IMR-90 (cell line): ENCODE measurements at regions not wholly inside any gene's neighbourhood (a gene's known extent, or its start where the extent isn't known, plus 50 kb on each side); places are given as distances from the start of the nearest gene placed in this dataset.

Experiments used
- ATAC-seq: fragments of 200-7000 bp; cut with Tn5 transposase; 2 replicates; pipeline ENCODE4 v1.9.1; 2020; ENCODE audit warnings: low read depth, mild to moderate bottlenecking, moderate library complexity
- BruUV-seq: library from RNA; stranded (reverse); fragments of 400-500 nt; replicated peaks from 2 replicates; lab custom pipeline; 2021; lab: Mats Ljungman, UMichigan
- CTCF ChIA-PET: fragments of 300-600 bp; formaldehyde crosslinking; extraction: SDS; loops from one replicate; lab custom pipeline; 2021; ENCODE audit warnings: antibody characterized with exemption; lab: Yijun Ruan, JAX
- POLR2A ChIA-PET: fragments of 300-600 bp; sonication (Branson Sonifier 250); formaldehyde crosslinking; loops from one replicate; lab custom pipeline; 2022; ENCODE audit warnings: antibody characterized with exemption; ENCODE audit not compliant: unreplicated experiment; lab: Charles Lee
- DNase-seq: peaks from one replicate; pipeline ENCODE4 v3.0.0; 2013
- H2AFZ ChIP-seq: replicated peaks from 2 replicates; pipeline ENCODE3; 2013; ENCODE audit warnings: low read length, mild to moderate bottlenecking; ENCODE audit not compliant: poor library complexity
- H2AK5ac ChIP-seq: 2 replicates; pipeline ENCODE4 v1.6.1; 2013; ENCODE audit warnings: low read depth, low read length, inconsistent platforms
- H2AK9ac ChIP-seq: replicated peaks from 2 replicates; pipeline ENCODE3; 2013; ENCODE audit warnings: mild to moderate bottlenecking, low read depth, low read length, moderate library complexity; ENCODE audit not compliant: poor library complexity
- H2BK120ac ChIP-seq: 2 replicates; pipeline ENCODE4 v1.6.1; 2013; ENCODE audit warnings: low read depth, low read length, inconsistent platforms
- H2BK15ac ChIP-seq: 3 replicates; pipeline ENCODE4 v1.6.1; 2013; ENCODE audit warnings: low read depth, low read length, inconsistent platforms
- H2BK20ac ChIP-seq: 2 replicates; pipeline ENCODE4 v1.6.1; 2013; ENCODE audit warnings: low read depth, mild to moderate bottlenecking, inconsistent platforms, low read length, moderate library complexity
- H2BK5ac ChIP-seq: 2 replicates; pipeline ENCODE4 v1.6.1; 2013; ENCODE audit warnings: mild to moderate bottlenecking, low read depth, low read length, inconsistent platforms; ENCODE audit not compliant: poor library complexity, severe bottlenecking
- H3K14ac ChIP-seq: replicated peaks from 2 replicates; pipeline ENCODE4 v1.6.1; 2013; ENCODE audit warnings: low read depth, low read length, inconsistent platforms
- H3K18ac ChIP-seq: 2 replicates; pipeline ENCODE4 v1.6.1; 2013; ENCODE audit warnings: low read depth, low read length, control low read depth
- H3K23ac ChIP-seq: 2 replicates; pipeline ENCODE4 v1.6.1; 2013; ENCODE audit warnings: low read depth, low read length, inconsistent platforms
- H3K27ac ChIP-seq: 2 replicates; pipeline ENCODE4 v1.5.1; 2013; ENCODE audit warnings: mild to moderate bottlenecking, control low read depth, low read length; ENCODE audit not compliant: insufficient read depth
- H3K27me3 ChIP-seq: 2 replicates; pipeline ENCODE4 v1.6.1; 2013; ENCODE audit warnings: low read length; ENCODE audit not compliant: control insufficient read depth, insufficient read depth
- H3K36me3 ChIP-seq: 2 replicates; pipeline ENCODE4 v1.6.1; 2013; ENCODE audit warnings: low read length, mixed read lengths; ENCODE audit not compliant: control insufficient read depth, insufficient read depth
- H3K4ac ChIP-seq: 2 replicates; pipeline ENCODE4 v1.6.1; 2013; ENCODE audit warnings: low read depth, low read length, inconsistent platforms
- H3K4me1 ChIP-seq: 2 replicates; pipeline ENCODE4 v1.6.1; 2013; ENCODE audit warnings: low read length, mixed read lengths; ENCODE audit not compliant: control insufficient read depth, insufficient read depth
- H3K4me2 ChIP-seq: 2 replicates; pipeline ENCODE4 v1.6.1; 2013; ENCODE audit warnings: low read depth, mild to moderate bottlenecking, control low read depth, low read length, moderate library complexity
- H3K4me3 ChIP-seq: 2 replicates; pipeline ENCODE4 v1.5.1; 2013; ENCODE audit warnings: low read depth, mild to moderate bottlenecking, control low read depth, low read length, moderate library complexity; ENCODE audit not compliant: insufficient read depth
- H3K56ac ChIP-seq: 2 replicates; pipeline ENCODE4 v1.6.1; 2013; ENCODE audit warnings: low read length, inconsistent platforms; ENCODE audit not compliant: insufficient read depth; ENCODE audit errors: extremely low read depth
- H3K79me1 ChIP-seq, 2 experiments: 2 replicates each; pipeline ENCODE4 v1.6.1; 2013; ENCODE audit warnings: low read length in 2 of 2, inconsistent platforms in 1 of 2, low read depth in 1 of 2
- H3K9ac ChIP-seq: 2 replicates; pipeline ENCODE4 v1.6.1; 2013; ENCODE audit warnings: low read depth, low read length, control low read depth
- H3K9me1 ChIP-seq: 2 replicates; pipeline ENCODE4 v1.6.1; 2013; ENCODE audit warnings: low read length, inconsistent platforms; ENCODE audit not compliant: insufficient read depth
- H3K9me3 ChIP-seq: 2 replicates; pipeline ENCODE4 v1.6.1; 2013; ENCODE audit warnings: low read length; ENCODE audit not compliant: control insufficient read depth, insufficient read depth
- H4K20me1 ChIP-seq: 2 replicates; pipeline ENCODE4 v1.6.1; 2013; ENCODE audit warnings: low read length, inconsistent platforms; ENCODE audit not compliant: insufficient read depth
- H4K5ac ChIP-seq: 2 replicates; pipeline ENCODE4 v1.6.1; 2013; ENCODE audit warnings: mild to moderate bottlenecking, low read depth, low read length, control low read depth
- H4K8ac ChIP-seq, 2 experiments: 2 replicates each; pipeline ENCODE4 v1.6.1; 2013; ENCODE audit warnings: low read depth in 2 of 2, low read length in 2 of 2, control low read depth in 1 of 2, inconsistent platforms in 1 of 2
- H4K91ac ChIP-seq: 2 replicates; pipeline ENCODE4 v1.6.1; 2013; ENCODE audit warnings: low read depth, low read length, inconsistent platforms; ENCODE audit not compliant: insufficient read depth
- MXI1 ChIP-seq: IDR thresholded peaks from 2 replicates; pipeline ENCODE4 v1.6.1; 2012; ENCODE audit warnings: low read depth, mild to moderate bottlenecking, low read length, moderate library complexity, borderline replicate concordance
- RAD21 ChIP-seq: IDR thresholded peaks from 2 replicates; pipeline ENCODE4 v1.6.1; 2012; ENCODE audit warnings: low read length, improper control_type of control experiment
- RFX5 ChIP-seq: IDR thresholded peaks from 2 replicates; pipeline ENCODE4 v1.8.0; 2012; ENCODE audit warnings: low read depth, mild to moderate bottlenecking, low read length, moderate library complexity
- WGBS, 2 experiments: methylation state at CpG; one replicate each; pipeline versions ENCODE4 v1.1.5 to v1.1.7; 2013; ENCODE audit warnings: missing lambda C conversion rate in 2 of 2; ENCODE audit not compliant: insufficient read length in 1 of 2; ENCODE audit errors: extremely low coverage in 2 of 2; 5-methylcytosine and 5-hydroxymethylcytosine counted together
- dilution Hi-C: fragments of 300-500 bp; cut with HindIII; formaldehyde crosslinking; loops from one replicate; pipeline ENCODE4 v1.14.3; 2018; ENCODE audit warnings: low sequenced_read_pairs; ENCODE audit not compliant: unreplicated experiment
- in situ Hi-C: fragments of 300-500 bp; cut with MboI; formaldehyde crosslinking; loops from 3 replicates; pipeline ENCODE4 v1.14.3; 2019; ENCODE audit warnings: low sequenced_read_pairs, inconsistent platforms, mixed read lengths
- intact Hi-C: fragments of 100-400 bp; cut with micrococcal nuclease; formaldehyde crosslinking; loops from 2 replicates; pipeline ENCODE4 v1.10.0; 2022
- TF ChIP-seq, protein P1 (sequence below): fragments of 150-350 bp; IDR thresholded peaks from 2 replicates; pipeline ENCODE4 v1.6.1; 2017; ENCODE audit warnings: mild to moderate bottlenecking, antibody characterized with exemption, low read length, low read depth

DNA sequence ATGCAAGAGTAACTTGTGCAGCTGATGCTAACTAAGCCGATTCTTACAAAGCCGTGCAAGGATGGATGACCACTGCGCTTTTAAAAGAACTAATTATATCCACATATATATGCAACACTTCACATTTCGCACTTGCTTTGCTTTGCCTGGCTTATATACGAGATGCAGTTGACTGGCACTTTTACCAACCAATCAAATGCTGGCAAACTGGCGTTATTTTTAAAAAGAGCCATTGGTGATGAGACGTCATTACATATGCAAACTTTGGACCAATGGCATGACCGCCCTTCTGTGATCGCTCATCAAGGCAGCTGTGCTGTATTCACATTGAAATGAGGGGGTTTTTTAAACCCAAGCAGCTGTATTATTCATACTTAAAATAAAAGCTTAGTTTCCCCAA lies 1147.7 kb upstream of the WWC1 start:
- Histone ChIP-seq H4K91ac (no peak overlapping the region), H2BK15ac (no peak overlapping the region), H4K5ac (no peak overlapping the region), H2BK20ac (no peak overlapping the region), H4K8ac (no peak overlapping the region), H2BK120ac (no peak overlapping the region), H3K18ac (no peak overlapping the region), H3K27me3 (no peaks in the 10 kb centered on the region), H3K4me1 (no peaks in the 10 kb centered on the region), H2AK9ac (no peak overlapping the region), H3K56ac (no peak overlapping the region), H3K36me3 (no peaks in the 10 kb centered on the region), H3K79me1 (no peaks in the 10 kb centered on the region), H3K9ac (no peak overlapping the region), H3K9me1 (no peaks in the 10 kb centered on the region), H2AFZ (no peak overlapping the region), H3K14ac (no peak overlapping the region), H3K4me2 (no peak overlapping the region), H2BK5ac (no peak overlapping the region), H3K9me3 (no peaks in the 10 kb centered on the region), H3K27ac (no peak overlapping the region), H3K4me3 (no peak overlapping the region), H2AK5ac (no peak overlapping the region), H3K4ac (no peak overlapping the region), H4K20me1 (no peaks in the 10 kb centered on the region), H3K23ac (no peak overlapping the region)
- 89% methylated on average over 3 of the region's 9 CpGs; no CpG with 5 or more reads in 1 of the 2 experiments for WGBS, 2 experiments
- ChIA-PET CTCF (no interaction called here), POLR2A (no interaction called here)
- ATAC-seq, result no peak
- BruUV-seq, result no TSS peak
- no peak for DNase-seq
- intact Hi-C loops, result no loop called here
- in situ Hi-C loops, result no loop called here
- dilution Hi-C loops, result no loop called here
- no peak for TF ChIP-seq RAD21
- TF ChIP-seq, protein P1, sequence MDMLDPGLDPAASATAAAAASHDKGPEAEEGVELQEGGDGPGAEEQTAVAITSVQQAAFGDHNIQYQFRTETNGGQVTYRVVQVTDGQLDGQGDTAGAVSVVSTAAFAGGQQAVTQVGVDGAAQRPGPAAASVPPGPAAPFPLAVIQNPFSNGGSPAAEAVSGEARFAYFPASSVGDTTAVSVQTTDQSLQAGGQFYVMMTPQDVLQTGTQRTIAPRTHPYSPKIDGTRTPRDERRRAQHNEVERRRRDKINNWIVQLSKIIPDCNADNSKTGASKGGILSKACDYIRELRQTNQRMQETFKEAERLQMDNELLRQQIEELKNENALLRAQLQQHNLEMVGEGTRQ, result no peak
- TF ChIP-seq RFX5, result no peak
- no peak for TF ChIP-seq MXI1
